Thyroid gland (tissue), 4 donors: ENCODE measurements at regions not wholly inside any gene's neighbourhood (a gene's known extent, or its start where the extent isn't known, plus 50 kb on each side); places are given as distances from the start of the nearest gene placed in this dataset.

ENCODE experiments used
- CTCF ChIP-seq, 6 experiments: fragments of 200-600 bp in 3 of 6; fragments of 450-650 bp in 3 of 6; sonication (generic) in 3 of 6; IDR thresholded peaks; one replicate each; pipeline ENCODE4 v1.5.1; 2016 to 2019; ENCODE audit warnings: antibody characterized with exemption in 6 of 6, mild to moderate bottlenecking in 2 of 6, inconsistent platforms in 1 of 6, moderate library complexity in 1 of 6
- POLR2A ChIP-seq, 2 donors: fragments of 450-650 bp; IDR thresholded peaks; one replicate each; pipeline ENCODE4 v1.6.1; 2017; ENCODE audit warnings: antibody characterized with exemption in 2 of 2, mild to moderate bottlenecking in 2 of 2, moderate library complexity in 1 of 2

GRCh38 chr17:22464041-22464440 is 771.7 kb downstream of the KCNJ18 start:
- TF ChIP-seq CTCF (IDR thresholded peaks at IDR 0.05) (no peak), POLR2A (IDR thresholded peaks at IDR 0.05) (no peak)
